ENCODE measurements at regions not wholly inside any gene's neighbourhood (a gene's known extent, or its start where the extent isn't known, plus 50 kb on each side); places are given as distances from the start of the nearest gene placed in this dataset.

- TF ChIP-seq CTCF (IDR thresholded peaks at IDR 0.05; ENCODE audit: insufficient read depth, low read depth, low read length) (no peak), EZH2 (IDR thresholded peaks at IDR 0.05; ENCODE audit: insufficient read depth, low read length) (no peak)
These were observed 292.2 kb downstream of the FRK start for GRCh38 chr6:115768500-115768899.

All from astrocyte (in vitro differentiated cells and primary cell).